ENCODE measurements at regions not wholly inside any gene's neighbourhood (a gene's known extent, or its start where the extent isn't known, plus 50 kb on each side); places are given as distances from the start of the nearest gene placed in this dataset.

GRCh38 chr11:70879601-70880285 is 372.6 kb downstream of the SHANK2 start:
- intact Hi-C loops (cut with DNase I) = no loop called here
- ATAC-seq (no peak), DNase-seq (no peak)
- no peaks in the 10 kb centered on the region for H3K4me1 ChIP-seq
- TF ChIP-seq POLR2A (IDR thresholded peaks at IDR 0.05) = no peak
- TF ChIP-seq CTCF (IDR thresholded peaks at IDR 0.05) = no peak
- WGBS (ENCODE audit: insufficient coverage, low coverage, low lambda C conversion rate, missing lambda C conversion rate) = no CpG with 5 or more reads among the region's 11 CpGs
- H3K27me3 ChIP-seq = no peaks in the 10 kb centered on the region
- H3K9me3 ChIP-seq = no peaks in the 10 kb centered on the region
- H3K36me3 ChIP-seq = no peaks in the 10 kb centered on the region
- H3K4me3 ChIP-seq = no peak overlapping the region
- no peak overlapping the region for H3K27ac ChIP-seq

GRCh38 chr11:70880416-70880815 is 372.0 kb downstream of the SHANK2 start:
- Histone ChIP-seq H3K27me3 (no peaks in the 10 kb centered on the region), H3K4me3 (no peak overlapping the region), H3K4me1 (no peaks in the 10 kb centered on the region), H3K9me3 (no peaks in the 10 kb centered on the region), H3K36me3 (no peaks in the 10 kb centered on the region), H3K27ac (no peak overlapping the region)
- no peak for ATAC-seq
- WGBS (ENCODE audit: insufficient coverage, low coverage, low lambda C conversion rate, missing lambda C conversion rate) = 58% methylated on average over 2 of the region's 5 CpGs
- intact Hi-C loops (cut with DNase I) = no loop called here
- no peak for DNase-seq
- TF ChIP-seq CTCF (IDR thresholded peaks at IDR 0.05) = no peak
- TF ChIP-seq POLR2A (IDR thresholded peaks at IDR 0.05) = no peak

DNA sequence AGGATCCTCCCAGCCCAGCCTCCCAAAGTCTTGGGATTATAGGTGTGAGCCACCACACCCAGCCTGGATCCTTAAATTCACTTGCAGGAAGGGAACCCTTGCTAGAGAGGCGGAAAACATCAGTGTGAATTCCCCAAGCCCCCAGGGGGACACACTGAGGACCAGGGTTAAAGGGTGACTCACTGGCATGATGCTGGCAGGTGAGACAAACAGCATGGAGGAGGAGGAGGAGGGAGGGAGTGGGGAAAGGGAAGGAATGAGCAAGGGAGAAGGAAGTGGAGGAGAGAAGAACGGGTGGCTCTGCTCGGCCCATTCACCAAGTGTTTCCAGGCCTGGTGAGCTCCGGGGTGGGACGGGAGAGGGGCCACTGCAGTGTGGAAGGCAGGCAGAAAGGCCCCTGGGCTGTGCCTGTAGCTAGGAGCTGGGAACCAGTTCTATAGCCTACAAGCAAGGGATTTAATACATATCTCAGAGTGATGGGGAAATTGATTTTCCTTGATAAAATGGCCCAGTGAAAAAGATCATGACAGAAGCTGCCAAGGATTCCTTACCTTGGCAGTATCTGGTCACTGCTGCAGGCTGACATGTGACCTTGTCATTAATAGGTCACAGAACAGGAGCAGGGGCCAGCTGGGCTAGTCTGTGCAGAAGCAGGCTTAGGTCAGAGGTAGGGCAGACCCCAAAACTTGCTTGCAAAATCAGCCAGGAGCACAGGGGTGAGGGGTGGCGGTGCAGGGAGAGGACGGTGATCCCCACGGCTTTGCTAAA is 370.2 kb downstream of the SHANK2 start:
- Histone ChIP-seq H3K27ac (no peak overlapping the region), H3K27me3 (no peaks in the 10 kb centered on the region), H3K36me3 (no peaks in the 10 kb centered on the region), H3K4me3 (no peak overlapping the region), H3K4me1 (no peaks in the 10 kb centered on the region), H3K9me3 (no peaks in the 10 kb centered on the region)
- 60% methylated on average over 7 of the region's 8 CpGs for WGBS (ENCODE audit: insufficient coverage, low coverage, low lambda C conversion rate, missing lambda C conversion rate)
- no peak for DNase-seq
- peak in 1 of 4 donors; percentile 65 for ATAC-seq
- TF ChIP-seq POLR2A (IDR thresholded peaks at IDR 0.05) (no peak), CTCF (IDR thresholded peaks at IDR 0.05) (no peak)
- intact Hi-C loops (cut with DNase I) = no loop called here

DNA sequence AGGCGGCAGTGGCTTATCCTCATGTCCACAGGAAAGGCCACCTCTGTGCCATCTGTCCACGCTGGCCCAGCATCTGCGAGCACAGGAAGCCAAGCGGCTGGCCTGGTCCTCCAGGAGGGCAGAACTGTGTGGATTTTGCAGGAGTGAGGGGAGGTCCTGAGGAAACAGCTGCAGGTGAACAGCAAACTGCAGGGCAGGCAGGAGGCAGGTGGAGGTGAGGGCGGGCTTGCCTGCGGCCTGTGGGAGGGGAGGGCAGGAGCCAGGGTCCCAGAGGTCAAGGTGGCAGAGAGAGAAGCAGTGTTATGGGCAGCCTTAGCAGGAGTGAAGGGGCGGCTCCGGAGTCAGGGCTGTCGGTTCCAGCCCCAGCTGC is 369.7 kb downstream of the SHANK2 start:
- intact Hi-C loops (cut with DNase I) = no loop called here
- ATAC-seq = peak in 1 of 4 donors; percentile 4
- Histone ChIP-seq H3K4me3 (no peak overlapping the region), H3K36me3 (no peaks in the 10 kb centered on the region), H3K27ac (no peak overlapping the region), H3K9me3 (no peaks in the 10 kb centered on the region), H3K27me3 (no peaks in the 10 kb centered on the region), H3K4me1 (no peaks in the 10 kb centered on the region)
- DNase-seq = no peak
- WGBS (ENCODE audit: insufficient coverage, low coverage, low lambda C conversion rate, missing lambda C conversion rate) = no CpG with 5 or more reads among the region's 9 CpGs
- TF ChIP-seq CTCF (IDR thresholded peaks at IDR 0.05) (no peak), POLR2A (IDR thresholded peaks at IDR 0.05) (no peak)
